ENCODE measurements at regions not wholly inside any gene's neighbourhood (a gene's known extent, or its start where the extent isn't known, plus 50 kb on each side); places are given as distances from the start of the nearest gene placed in this dataset.

DNA sequence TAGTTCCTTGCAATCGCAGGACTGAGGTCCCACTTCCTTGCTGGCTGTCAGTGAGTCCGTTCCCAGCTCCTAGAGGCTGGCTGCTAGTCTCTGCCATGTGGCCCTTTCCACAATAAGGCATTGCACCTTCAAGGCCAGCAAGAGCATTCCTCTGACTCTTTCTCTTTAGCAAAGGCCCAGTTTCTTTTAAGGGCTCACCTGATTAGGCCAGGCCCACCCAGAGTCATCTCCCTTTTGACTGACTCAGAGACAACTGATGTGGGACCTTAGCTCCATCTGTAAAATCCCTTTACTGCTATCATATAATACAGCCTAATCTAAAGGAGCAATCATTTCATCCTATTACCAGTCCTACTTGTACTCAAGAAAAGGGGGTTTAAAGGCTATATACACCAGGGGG lies 278.2 kb downstream of the SLC4A3 start:
- H3K4me3 ChIP-seq (ENCODE audit: low read depth, low read length) = no peak overlapping the region
- TF ChIP-seq, protein P1, sequence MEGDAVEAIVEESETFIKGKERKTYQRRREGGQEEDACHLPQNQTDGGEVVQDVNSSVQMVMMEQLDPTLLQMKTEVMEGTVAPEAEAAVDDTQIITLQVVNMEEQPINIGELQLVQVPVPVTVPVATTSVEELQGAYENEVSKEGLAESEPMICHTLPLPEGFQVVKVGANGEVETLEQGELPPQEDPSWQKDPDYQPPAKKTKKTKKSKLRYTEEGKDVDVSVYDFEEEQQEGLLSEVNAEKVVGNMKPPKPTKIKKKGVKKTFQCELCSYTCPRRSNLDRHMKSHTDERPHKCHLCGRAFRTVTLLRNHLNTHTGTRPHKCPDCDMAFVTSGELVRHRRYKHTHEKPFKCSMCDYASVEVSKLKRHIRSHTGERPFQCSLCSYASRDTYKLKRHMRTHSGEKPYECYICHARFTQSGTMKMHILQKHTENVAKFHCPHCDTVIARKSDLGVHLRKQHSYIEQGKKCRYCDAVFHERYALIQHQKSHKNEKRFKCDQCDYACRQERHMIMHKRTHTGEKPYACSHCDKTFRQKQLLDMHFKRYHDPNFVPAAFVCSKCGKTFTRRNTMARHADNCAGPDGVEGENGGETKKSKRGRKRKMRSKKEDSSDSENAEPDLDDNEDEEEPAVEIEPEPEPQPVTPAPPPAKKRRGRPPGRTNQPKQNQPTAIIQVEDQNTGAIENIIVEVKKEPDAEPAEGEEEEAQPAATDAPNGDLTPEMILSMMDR (IDR thresholded peaks at IDR 0.05; ENCODE audit: borderline replicate concordance, insufficient read depth, low read depth, low read length) = no peak

DNA sequence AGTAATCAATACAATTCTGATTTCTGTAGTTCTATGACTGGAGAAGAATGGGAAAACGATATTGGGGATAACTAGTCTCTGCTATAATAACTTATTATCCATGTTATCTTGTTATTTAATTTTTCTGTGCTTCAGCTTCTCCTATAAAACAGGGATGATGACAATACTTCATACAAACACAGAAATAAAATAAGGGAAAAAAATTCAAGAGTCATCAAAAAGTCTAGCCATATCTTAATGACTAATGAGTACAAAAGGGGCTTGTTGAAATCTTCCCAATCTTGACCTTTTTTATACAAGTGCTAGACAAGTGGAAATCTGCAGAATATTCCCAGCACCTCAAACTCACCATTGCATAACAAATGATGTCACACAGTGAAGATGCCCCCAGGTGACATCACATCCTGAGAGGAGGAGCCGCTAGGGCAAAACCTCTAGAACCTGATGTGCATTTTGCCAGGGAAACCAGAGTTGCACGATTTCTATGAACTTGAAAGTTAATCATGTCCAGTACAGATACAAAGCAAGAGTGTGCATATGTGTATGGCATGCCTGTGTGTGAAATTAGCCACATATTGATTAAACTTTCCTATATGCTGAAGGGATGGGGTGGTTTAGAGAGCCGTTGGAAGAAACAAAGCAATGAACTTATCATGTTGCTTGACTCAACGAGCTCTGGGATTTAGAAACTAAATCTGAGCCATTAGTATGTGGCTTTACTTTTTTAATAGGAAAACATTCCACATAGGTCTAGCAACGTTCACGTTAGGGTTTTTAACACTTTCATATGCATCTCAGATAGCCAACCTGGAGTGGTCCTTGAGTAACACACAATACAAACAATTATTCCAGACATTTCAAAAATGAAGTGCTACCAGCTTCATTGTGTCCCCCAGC lies 278.9 kb downstream of the SLC4A3 start:
- TF ChIP-seq, protein P1 (IDR thresholded peaks at IDR 0.05; ENCODE audit: borderline replicate concordance, insufficient read depth, low read depth, low read length) = no peak
- H3K4me3 ChIP-seq (ENCODE audit: low read depth, low read length) = no peak overlapping the region

DNA sequence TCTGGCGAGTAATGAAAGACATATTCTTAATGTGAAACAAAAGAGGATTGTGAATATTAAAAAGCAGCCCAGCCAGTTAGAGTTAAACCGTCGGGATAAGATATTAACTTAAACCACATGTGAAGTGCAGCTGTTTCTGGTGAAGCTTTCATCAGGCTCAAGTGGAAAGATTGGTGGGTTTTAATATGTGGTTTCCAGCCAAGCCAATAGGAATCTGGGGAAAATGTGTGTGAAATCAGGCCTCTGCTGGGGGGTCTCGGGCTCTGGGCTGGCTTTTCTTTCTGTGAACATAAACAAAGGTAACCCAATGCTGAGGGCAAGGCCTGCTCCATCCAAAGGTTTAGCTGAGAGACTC lies 279.6 kb downstream of the SLC4A3 start:
- H3K4me3 ChIP-seq (ENCODE audit: low read depth, low read length) = no peak overlapping the region
- TF ChIP-seq, protein P1 (IDR thresholded peaks at IDR 0.05; ENCODE audit: borderline replicate concordance, insufficient read depth, low read depth, low read length) = no peak

DNA sequence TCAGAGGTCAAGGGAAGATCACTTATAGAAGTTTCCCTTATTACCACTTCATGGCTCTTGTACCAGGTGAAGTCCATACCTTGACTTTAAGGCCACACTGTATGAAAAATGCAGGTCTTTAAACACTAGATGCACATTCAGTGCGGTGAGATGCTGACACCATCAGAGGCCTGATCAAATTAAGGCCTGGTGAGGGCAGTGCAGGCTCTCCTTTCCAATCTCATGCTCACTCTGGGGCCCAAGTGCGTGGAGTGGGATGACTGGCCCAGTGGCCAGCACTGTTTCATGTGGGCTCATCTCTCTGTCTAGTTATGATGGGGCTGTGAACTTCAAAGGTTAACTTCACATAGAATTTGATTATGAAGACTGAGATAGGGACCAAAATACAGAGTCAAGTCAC lies 281.1 kb downstream of the SLC4A3 start:
- H3K4me3 ChIP-seq (ENCODE audit: low read depth, low read length) = no peak overlapping the region
- TF ChIP-seq, protein P1 (IDR thresholded peaks at IDR 0.05; ENCODE audit: borderline replicate concordance, insufficient read depth, low read depth, low read length) = no peak

DNA sequence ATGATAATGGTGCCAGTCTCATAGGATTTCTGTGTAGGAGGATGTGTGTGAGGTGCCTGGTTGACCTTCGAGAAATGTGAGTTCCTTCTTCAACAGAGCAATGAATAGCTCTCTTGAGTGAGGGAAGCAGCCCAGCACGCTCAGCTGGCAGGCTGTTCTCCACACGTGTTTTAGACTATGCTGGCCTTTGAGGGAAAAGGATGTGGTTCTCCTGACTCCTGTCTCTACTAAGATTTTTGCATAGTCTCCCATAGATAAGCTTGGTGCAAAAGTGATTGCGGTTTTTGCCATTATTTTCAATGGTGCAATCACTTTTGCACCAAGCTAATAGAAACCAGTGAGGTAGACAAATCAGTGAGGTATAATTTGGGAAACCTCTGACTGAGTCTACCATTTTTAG lies 284.1 kb downstream of the SLC4A3 start:
- TF ChIP-seq, protein P1 (IDR thresholded peaks at IDR 0.05; ENCODE audit: borderline replicate concordance, insufficient read depth, low read depth, low read length) = no peak
- H3K4me3 ChIP-seq (ENCODE audit: low read depth, low read length) = no peak overlapping the region

DNA sequence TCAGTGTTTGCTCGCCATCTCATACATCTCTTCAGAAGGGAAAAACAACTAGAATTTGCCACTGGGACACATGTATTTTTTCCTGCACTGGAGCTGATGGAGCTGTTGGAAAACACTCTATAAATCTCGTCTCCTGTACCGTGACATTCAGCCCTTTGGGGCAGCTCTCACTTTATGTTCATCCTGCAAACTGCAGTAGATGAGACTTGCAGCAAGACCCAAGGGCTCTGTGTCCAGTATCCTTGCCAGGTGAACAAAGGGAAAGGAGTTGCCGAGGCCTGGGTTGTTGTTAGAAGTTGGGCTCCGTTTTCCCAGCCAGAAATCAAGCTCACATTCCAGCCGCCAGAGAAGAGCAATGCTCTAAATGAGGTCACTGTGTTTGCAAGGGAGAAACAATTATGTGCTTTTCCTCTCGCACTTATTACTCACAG lies 285.1 kb downstream of the SLC4A3 start:
- TF ChIP-seq, protein P1 (IDR thresholded peaks at IDR 0.05; ENCODE audit: borderline replicate concordance, insufficient read depth, low read depth, low read length) = no peak
- H3K4me3 ChIP-seq (ENCODE audit: low read depth, low read length) = no peak overlapping the region

DNA sequence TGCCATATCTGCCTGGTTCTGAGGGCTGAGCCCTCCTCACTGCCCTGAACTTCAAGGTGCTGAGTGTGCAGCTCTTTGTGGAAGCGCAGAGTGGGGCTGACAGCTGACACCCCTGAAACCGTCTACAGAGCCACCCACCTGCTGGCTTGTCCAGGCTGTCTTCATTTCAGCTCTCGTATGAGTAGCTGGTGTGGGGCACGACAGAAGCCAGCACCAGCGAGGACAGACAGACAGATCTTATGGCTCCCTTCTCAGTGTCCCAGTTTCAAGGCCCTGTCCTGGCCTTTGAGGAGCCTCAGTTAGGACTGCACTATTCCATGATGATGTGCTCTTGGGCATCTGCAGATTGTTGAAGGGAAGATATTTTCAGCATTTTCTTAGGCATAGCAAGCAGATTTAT lies 287.1 kb downstream of the SLC4A3 start:
- H3K4me3 ChIP-seq (ENCODE audit: low read depth, low read length) = no peak overlapping the region
- TF ChIP-seq, protein P1 (IDR thresholded peaks at IDR 0.05; ENCODE audit: borderline replicate concordance, insufficient read depth, low read depth, low read length) = no peak

Data from GM12875 (cell line).